ENCODE measurements at regions not wholly inside any gene's neighbourhood (a gene's known extent, or its start where the extent isn't known, plus 50 kb on each side); places are given as distances from the start of the nearest gene placed in this dataset.
"Not testable (repeated sequence)": the region's sequence is repeated elsewhere in the genome, so short reads cannot be mapped to it uniquely, and the experiment has no call there.

GRCh38 chr17:30650149-30650548 is 172.9 kb downstream of the GOSR1 start:
- H3K36me3 ChIP-seq (replicated peaks in 1 of 2; ENCODE audit: control insufficient read depth in 1 of 2, insufficient read depth in 2 of 2, low read length in 1 of 2); H3K4me2 ChIP-seq; H3K27ac ChIP-seq (ENCODE audit: low read depth in 2 of 2, low read length in 1 of 2); H3K27me3 ChIP-seq (ENCODE audit: insufficient read depth); POLR2A ChIA-PET; H3K9ac ChIP-seq; DNase-seq; H3F3A ChIP-seq (replicated peaks; ENCODE audit: insufficient read depth); H3K9me3 ChIP-seq; H2AFZ ChIP-seq (ENCODE audit: low read depth); H3K9me2 ChIP-seq; H3K4me3 ChIP-seq (ENCODE audit: low read depth in 2 of 2, low read length in 1 of 2); H4K20me1 ChIP-seq (ENCODE audit: insufficient read depth); H3K4me1 ChIP-seq (ENCODE audit: control insufficient read depth in 1 of 2, insufficient read depth in 2 of 2, low read depth in 1 of 2, low read length in 1 of 2); CTCF ChIA-PET; H3K79me2 ChIP-seq (ENCODE audit: insufficient read depth): not testable (repeated sequence)
- WGBS (ENCODE audit: low lambda C conversion rate): 100% methylated on average over 2 of the region's 7 CpGs

- H3K9ac ChIP-seq; H3K27me3 ChIP-seq (ENCODE audit: insufficient read depth); POLR2A ChIA-PET; H2AFZ ChIP-seq (ENCODE audit: low read depth); H3K27ac ChIP-seq (ENCODE audit: low read depth in 2 of 2, low read length in 1 of 2); CTCF ChIA-PET; H3K9me2 ChIP-seq; H3K4me3 ChIP-seq (ENCODE audit: low read depth in 2 of 2, low read length in 1 of 2); H4K20me1 ChIP-seq (ENCODE audit: insufficient read depth); H3F3A ChIP-seq (replicated peaks; ENCODE audit: insufficient read depth); H3K9me3 ChIP-seq; H3K4me1 ChIP-seq (ENCODE audit: control insufficient read depth in 1 of 2, insufficient read depth in 2 of 2, low read depth in 1 of 2, low read length in 1 of 2); H3K36me3 ChIP-seq (replicated peaks in 1 of 2; ENCODE audit: control insufficient read depth in 1 of 2, insufficient read depth in 2 of 2, low read length in 1 of 2); H3K4me2 ChIP-seq; H3K79me2 ChIP-seq (ENCODE audit: insufficient read depth); DNase-seq: not testable (repeated sequence)
- WGBS (ENCODE audit: low lambda C conversion rate): 93% methylated on average over 6 of the region's 7 CpGs
Measured at GRCh38 chr17:30648015-30648620, 170.9 kb downstream of the GOSR1 start.

- H3K9ac ChIP-seq; H2AFZ ChIP-seq (ENCODE audit: low read depth); H3K4me1 ChIP-seq (ENCODE audit: control insufficient read depth in 1 of 2, insufficient read depth in 2 of 2, low read depth in 1 of 2, low read length in 1 of 2); H3K79me2 ChIP-seq (ENCODE audit: insufficient read depth); CTCF ChIA-PET; POLR2A ChIA-PET; H3K27me3 ChIP-seq (ENCODE audit: insufficient read depth); H3K4me2 ChIP-seq; H3F3A ChIP-seq (replicated peaks; ENCODE audit: insufficient read depth); H3K36me3 ChIP-seq (replicated peaks in 1 of 2; ENCODE audit: control insufficient read depth in 1 of 2, insufficient read depth in 2 of 2, low read length in 1 of 2); H3K9me2 ChIP-seq; H4K20me1 ChIP-seq (ENCODE audit: insufficient read depth); H3K9me3 ChIP-seq; H3K4me3 ChIP-seq (ENCODE audit: low read depth in 2 of 2, low read length in 1 of 2); H3K27ac ChIP-seq (ENCODE audit: low read depth in 2 of 2, low read length in 1 of 2): not testable (repeated sequence)
- DNase-seq: peak; percentile 3
- WGBS (ENCODE audit: low lambda C conversion rate): 71% methylated on average over 7 of the region's 7 CpGs
Measured at GRCh38 chr17:30645875-30646274, 168.7 kb downstream of the GOSR1 start.

- H4K20me1 ChIP-seq (ENCODE audit: insufficient read depth); H3K4me2 ChIP-seq; H3K4me3 ChIP-seq (ENCODE audit: low read depth in 2 of 2, low read length in 1 of 2); H3K79me2 ChIP-seq (ENCODE audit: insufficient read depth); CTCF ChIA-PET; DNase-seq; H2AFZ ChIP-seq (ENCODE audit: low read depth); H3F3A ChIP-seq (replicated peaks; ENCODE audit: insufficient read depth); H3K9me3 ChIP-seq; H3K9me2 ChIP-seq; H3K27me3 ChIP-seq (ENCODE audit: insufficient read depth); H3K36me3 ChIP-seq (replicated peaks in 1 of 2; ENCODE audit: control insufficient read depth in 1 of 2, insufficient read depth in 2 of 2, low read length in 1 of 2); H3K9ac ChIP-seq; POLR2A ChIA-PET; H3K4me1 ChIP-seq (ENCODE audit: control insufficient read depth in 1 of 2, insufficient read depth in 2 of 2, low read depth in 1 of 2, low read length in 1 of 2); H3K27ac ChIP-seq (ENCODE audit: low read depth in 2 of 2, low read length in 1 of 2): not testable (repeated sequence)
- 20% methylated on average over 2 of the region's 8 CpGs for WGBS (ENCODE audit: low lambda C conversion rate)
Measured at GRCh38 chr17:30644713-30645112, 167.5 kb downstream of the GOSR1 start.

GRCh38 chr17:30644287-30644686 is 167.1 kb downstream of the GOSR1 start:
- POLR2A ChIA-PET, H3K9me3 ChIP-seq, CTCF ChIA-PET: not testable (repeated sequence)

GRCh38 chr17:30641428-30641827 is 164.2 kb downstream of the GOSR1 start:
- H3K9me2 ChIP-seq; H3K4me1 ChIP-seq (ENCODE audit: control insufficient read depth in 1 of 2, insufficient read depth in 2 of 2, low read depth in 1 of 2, low read length in 1 of 2); H3K36me3 ChIP-seq (replicated peaks in 1 of 2; ENCODE audit: control insufficient read depth in 1 of 2, insufficient read depth in 2 of 2, low read length in 1 of 2); H3K4me2 ChIP-seq; H3K27ac ChIP-seq (ENCODE audit: low read depth in 2 of 2, low read length in 1 of 2); POLR2A ChIA-PET; H3K4me3 ChIP-seq (ENCODE audit: low read depth in 2 of 2, low read length in 1 of 2); H3K27me3 ChIP-seq (ENCODE audit: insufficient read depth); H3K79me2 ChIP-seq (ENCODE audit: insufficient read depth); CTCF ChIA-PET; H4K20me1 ChIP-seq (ENCODE audit: insufficient read depth); H3K9me3 ChIP-seq; H3F3A ChIP-seq (replicated peaks; ENCODE audit: insufficient read depth); DNase-seq; H2AFZ ChIP-seq (ENCODE audit: low read depth); H3K9ac ChIP-seq: not testable (repeated sequence)
- 93% methylated on average over 6 of the region's 7 CpGs for WGBS (ENCODE audit: low lambda C conversion rate)

More at GRCh38 chr17:30644287-30644686, 167.1 kb downstream of the GOSR1 start:
- not testable (repeated sequence) for H3K27ac ChIP-seq (ENCODE audit: low read depth in 2 of 2, low read length in 1 of 2); H3F3A ChIP-seq (replicated peaks; ENCODE audit: insufficient read depth); H3K79me2 ChIP-seq (ENCODE audit: insufficient read depth); H3K4me2 ChIP-seq; H4K20me1 ChIP-seq (ENCODE audit: insufficient read depth); H3K4me1 ChIP-seq (ENCODE audit: control insufficient read depth in 1 of 2, insufficient read depth in 2 of 2, low read depth in 1 of 2, low read length in 1 of 2); H3K27me3 ChIP-seq (ENCODE audit: insufficient read depth); H2AFZ ChIP-seq (ENCODE audit: low read depth); H3K9me2 ChIP-seq; H3K36me3 ChIP-seq (replicated peaks in 1 of 2; ENCODE audit: control insufficient read depth in 1 of 2, insufficient read depth in 2 of 2, low read length in 1 of 2); DNase-seq; H3K4me3 ChIP-seq (ENCODE audit: low read depth in 2 of 2, low read length in 1 of 2); H3K9ac ChIP-seq
- WGBS (ENCODE audit: low lambda C conversion rate): over 99% methylated on average over 7 of the region's 9 CpGs

- H3K4me1 ChIP-seq (ENCODE audit: control insufficient read depth in 1 of 2, insufficient read depth in 2 of 2, low read depth in 1 of 2, low read length in 1 of 2); H3K27ac ChIP-seq (ENCODE audit: low read depth in 2 of 2, low read length in 1 of 2); H3K9ac ChIP-seq; POLR2A ChIA-PET; H3K4me2 ChIP-seq; DNase-seq; H3K9me2 ChIP-seq; CTCF ChIA-PET; H3K9me3 ChIP-seq; H3K4me3 ChIP-seq (ENCODE audit: low read depth in 2 of 2, low read length in 1 of 2); H3K79me2 ChIP-seq (ENCODE audit: insufficient read depth); H2AFZ ChIP-seq (ENCODE audit: low read depth); H3K27me3 ChIP-seq (ENCODE audit: insufficient read depth); H3K36me3 ChIP-seq (replicated peaks in 1 of 2; ENCODE audit: control insufficient read depth in 1 of 2, insufficient read depth in 2 of 2, low read length in 1 of 2); H4K20me1 ChIP-seq (ENCODE audit: insufficient read depth); H3F3A ChIP-seq (replicated peaks; ENCODE audit: insufficient read depth): not testable (repeated sequence)
- WGBS (ENCODE audit: low lambda C conversion rate): 87% methylated on average over 3 of the region's 4 CpGs
Measured at GRCh38 chr17:30639391-30639790, 162.2 kb downstream of the GOSR1 start.
